Activated CD4-positive, alpha-beta T cell treated with anti-CD3 and anti-CD28 coated beads for 48 hours (primary cell): ENCODE measurements at regions not wholly inside any gene's neighbourhood (a gene's known extent, or its start where the extent isn't known, plus 50 kb on each side); places are given as distances from the start of the nearest gene placed in this dataset.
"Not testable (repeated sequence)": the region's sequence is repeated elsewhere in the genome, so short reads cannot be mapped to it uniquely, and the experiment has no call there.

Experiments used
- DNase-seq: peaks from one replicate; pipeline ENCODE4 v3.0.0-alpha.2; 2020

GRCh38 chr12:75658901-75659823 is 147.8 kb upstream of the KRR1 start:
- peak; percentile 27 for DNase-seq

GRCh38 chr12:75658286-75658685 is 146.9 kb upstream of the KRR1 start:
- DNase-seq = no peak

GRCh38 chr12:75657831-75658230 is 146.4 kb upstream of the KRR1 start:
- DNase-seq = no peak

GRCh38 chr12:75657354-75657753 is 145.9 kb upstream of the KRR1 start:
- not testable (repeated sequence) for DNase-seq

- no peak for DNase-seq
These were observed 145.2 kb upstream of the KRR1 start for GRCh38 chr12:75656648-75657047.

GRCh38 chr12:75656210-75656609 is 144.8 kb upstream of the KRR1 start:
- DNase-seq = no peak

- no peak for DNase-seq
These were observed 144.0 kb upstream of the KRR1 start for GRCh38 chr12:75655315-75655806.

- DNase-seq = no peak
These were observed 139.9 kb upstream of the KRR1 start for GRCh38 chr12:75651342-75651695.

GRCh38 chr12:75650595-75651341 is 139.4 kb upstream of the KRR1 start:
- no peak for DNase-seq

GRCh38 chr12:75650100-75650499 is 138.7 kb upstream of the KRR1 start:
- DNase-seq = no peak

GRCh38 chr12:75648856-75649255 is 137.4 kb upstream of the KRR1 start:
- no peak for DNase-seq

GRCh38 chr12:75646329-75647210 is 135.2 kb upstream of the KRR1 start:
- no peak for DNase-seq

- DNase-seq = no peak
These were observed 133.2 kb upstream of the KRR1 start for GRCh38 chr12:75644472-75645072.

GRCh38 chr12:75643119-75643518 is 131.7 kb upstream of the KRR1 start:
- not testable (repeated sequence) for DNase-seq

GRCh38 chr12:75642226-75642625 is 130.8 kb upstream of the KRR1 start:
- no peak for DNase-seq

GRCh38 chr12:75641031-75641780 is 129.8 kb upstream of the KRR1 start:
- peak; percentile 57 for DNase-seq

GRCh38 chr12:75638792-75639191 is 127.4 kb upstream of the KRR1 start:
- no peak for DNase-seq

- no peak for DNase-seq
These were observed 125.2 kb upstream of the KRR1 start for GRCh38 chr12:75636607-75637006.

GRCh38 chr12:75635606-75636444 is 124.4 kb upstream of the KRR1 start:
- peak; percentile 37 for DNase-seq
